Activated naive CD8-positive, alpha-beta T cell treated with anti-CD3 and anti-CD28 coated beads, Interleukin-2, amount 50 U/mL, for 24 hours (primary cell): ENCODE measurements at regions not wholly inside any gene's neighbourhood (a gene's known extent, or its start where the extent isn't known, plus 50 kb on each side); places are given as distances from the start of the nearest gene placed in this dataset.

ENCODE experiments used
- ATAC-seq: fragments of 150-1000 bp; cut with Tn5 transposase; one replicate; pipeline ENCODE4 v1.10.0; 2021
- DNase-seq: peaks from one replicate; pipeline ENCODE4 v3.0.0; 2021
- H3K27ac Mint-ChIP-seq: one replicate; pipeline ENCODE4 v1.8.0; 2021; ENCODE audit warnings: mild to moderate bottlenecking, mixed read lengths
- H3K27me3 Mint-ChIP-seq: one replicate; pipeline ENCODE4 v1.8.0; 2021; ENCODE audit warnings: mixed read lengths
- H3K36me3 Mint-ChIP-seq: one replicate; pipeline ENCODE4 v1.8.0; 2021; ENCODE audit warnings: low read depth, mixed read lengths
- H3K4me1 Mint-ChIP-seq: one replicate; pipeline ENCODE4 v1.8.0; 2021; ENCODE audit warnings: mixed read lengths
- H3K4me3 Mint-ChIP-seq: one replicate; pipeline ENCODE4 v1.8.0; 2021; ENCODE audit warnings: mild to moderate bottlenecking, moderate library complexity, mixed read lengths
- H3K9me3 Mint-ChIP-seq: one replicate; pipeline ENCODE4 v1.8.0; 2021; ENCODE audit warnings: mixed read lengths

- Mint-ChIP-seq H3K4me3 (no peak overlapping the region), H3K36me3 (no peaks in the 10 kb centered on the region), H3K9me3 (no peaks in the 10 kb centered on the region), H3K4me1 (no peaks in the 10 kb centered on the region), H3K27me3 (no peaks in the 10 kb centered on the region), H3K27ac (no peak overlapping the region)
- DNase-seq, result no peak
- no peak for ATAC-seq
Measured at GRCh38 chr2:193796847-193797246, 1602.1 kb upstream of the TMEFF2 start.

- ATAC-seq, result no peak
- no peaks in the 10 kb centered on the region for H3K36me3 Mint-ChIP-seq
Measured at GRCh38 chr2:193793914-193794313, 1599.2 kb upstream of the TMEFF2 start.

GRCh38 chr2:193783681-193784080 lies 1588.9 kb upstream of the TMEFF2 start:
- H3K9me3 Mint-ChIP-seq, result peaks cover 6% of the 10 kb centered on the region
- H3K27ac Mint-ChIP-seq, result no peak overlapping the region
- DNase-seq, result no peak
- no peaks in the 10 kb centered on the region for H3K27me3 Mint-ChIP-seq
- no peak for ATAC-seq
- H3K4me1 Mint-ChIP-seq, result no peaks in the 10 kb centered on the region
- no peaks in the 10 kb centered on the region for H3K36me3 Mint-ChIP-seq
- no peak overlapping the region for H3K4me3 Mint-ChIP-seq

More at GRCh38 chr2:193793914-193794313, 1599.2 kb upstream of the TMEFF2 start:
- H3K4me3 Mint-ChIP-seq, result no peak overlapping the region
- no peaks in the 10 kb centered on the region for H3K27me3 Mint-ChIP-seq
- H3K9me3 Mint-ChIP-seq, result no peaks in the 10 kb centered on the region
- H3K4me1 Mint-ChIP-seq, result no peaks in the 10 kb centered on the region
- no peak for DNase-seq
- H3K27ac Mint-ChIP-seq, result no peak overlapping the region

GRCh38 chr2:193778293-193778692 lies 1583.6 kb upstream of the TMEFF2 start:
- DNase-seq, result no peak
- H3K4me1 Mint-ChIP-seq, result no peaks in the 10 kb centered on the region
- H3K36me3 Mint-ChIP-seq, result no peaks in the 10 kb centered on the region
- no peak overlapping the region for H3K27ac Mint-ChIP-seq
- ATAC-seq, result no peak
- H3K27me3 Mint-ChIP-seq, result no peaks in the 10 kb centered on the region
- H3K4me3 Mint-ChIP-seq, result no peak overlapping the region
- no peaks in the 10 kb centered on the region for H3K9me3 Mint-ChIP-seq

GRCh38 chr2:193776988-193777387 lies 1582.3 kb upstream of the TMEFF2 start:
- Mint-ChIP-seq H3K36me3 (no peaks in the 10 kb centered on the region), H3K4me1 (no peaks in the 10 kb centered on the region), H3K4me3 (no peak overlapping the region), H3K27me3 (no peaks in the 10 kb centered on the region), H3K27ac (no peak overlapping the region), H3K9me3 (no peaks in the 10 kb centered on the region)
- no peak for ATAC-seq
- no peak for DNase-seq

- no peak overlapping the region for H3K4me3 Mint-ChIP-seq
- no peaks in the 10 kb centered on the region for H3K9me3 Mint-ChIP-seq
- H3K27ac Mint-ChIP-seq, result no peak overlapping the region
- no peaks in the 10 kb centered on the region for H3K36me3 Mint-ChIP-seq
- DNase-seq (no peak), ATAC-seq (no peak)
- no peaks in the 10 kb centered on the region for H3K4me1 Mint-ChIP-seq
- no peaks in the 10 kb centered on the region for H3K27me3 Mint-ChIP-seq
Measured at GRCh38 chr2:193774166-193774565, 1579.4 kb upstream of the TMEFF2 start.

- Mint-ChIP-seq H3K27me3 (no peaks in the 10 kb centered on the region), H3K36me3 (no peaks in the 10 kb centered on the region), H3K27ac (no peak overlapping the region), H3K4me1 (no peaks in the 10 kb centered on the region), H3K4me3 (no peak overlapping the region), H3K9me3 (no peaks in the 10 kb centered on the region)
- DNase-seq (no peak), ATAC-seq (no peak)
Measured at GRCh38 chr2:193751299-193751698, 1556.6 kb upstream of the TMEFF2 start.

GRCh38 chr2:193749485-193749884 lies 1554.8 kb upstream of the TMEFF2 start:
- Mint-ChIP-seq H3K9me3 (peaks cover 5% of the 10 kb centered on the region), H3K4me3 (no peak overlapping the region), H3K27ac (no peak overlapping the region), H3K36me3 (no peaks in the 10 kb centered on the region), H3K4me1 (no peaks in the 10 kb centered on the region), H3K27me3 (no peaks in the 10 kb centered on the region)
- ATAC-seq (no peak), DNase-seq (no peak)

GRCh38 chr2:193743089-193743488 lies 1548.4 kb upstream of the TMEFF2 start:
- no peak for ATAC-seq
- DNase-seq, result no peak
- Mint-ChIP-seq H3K4me3 (no peak overlapping the region), H3K4me1 (no peaks in the 10 kb centered on the region), H3K9me3 (peaks cover 5% of the 10 kb centered on the region), H3K27me3 (no peaks in the 10 kb centered on the region), H3K36me3 (no peaks in the 10 kb centered on the region), H3K27ac (no peak overlapping the region)

GRCh38 chr2:193738892-193739291 lies 1544.2 kb upstream of the TMEFF2 start:
- DNase-seq, result no peak
- Mint-ChIP-seq H3K27me3 (no peaks in the 10 kb centered on the region), H3K4me3 (no peak overlapping the region), H3K4me1 (no peaks in the 10 kb centered on the region), H3K27ac (no peak overlapping the region), H3K9me3 (no peaks in the 10 kb centered on the region), H3K36me3 (no peaks in the 10 kb centered on the region)
- ATAC-seq, result no peak

GRCh38 chr2:193712912-193713311 lies 1518.2 kb upstream of the TMEFF2 start:
- H3K36me3 Mint-ChIP-seq, result no peaks in the 10 kb centered on the region
- no peak overlapping the region for H3K4me3 Mint-ChIP-seq
- ATAC-seq, result no peak
- no peak for DNase-seq
- H3K9me3 Mint-ChIP-seq, result peaks cover 14% of the 10 kb centered on the region
- H3K4me1 Mint-ChIP-seq, result no peaks in the 10 kb centered on the region
- H3K27me3 Mint-ChIP-seq, result no peaks in the 10 kb centered on the region
- H3K27ac Mint-ChIP-seq, result no peak overlapping the region

- Mint-ChIP-seq H3K36me3 (no peaks in the 10 kb centered on the region), H3K27me3 (no peaks in the 10 kb centered on the region), H3K4me1 (no peaks in the 10 kb centered on the region), H3K9me3 (peaks cover 4% of the 10 kb centered on the region), H3K27ac (no peak overlapping the region), H3K4me3 (no peak overlapping the region)
- ATAC-seq (no peak), DNase-seq (no peak)
Measured at GRCh38 chr2:193703411-193703810, 1508.7 kb upstream of the TMEFF2 start.

GRCh38 chr2:193701484-193701883 lies 1506.8 kb upstream of the TMEFF2 start:
- Mint-ChIP-seq H3K4me3 (no peak overlapping the region), H3K27me3 (no peaks in the 10 kb centered on the region), H3K36me3 (no peaks in the 10 kb centered on the region), H3K4me1 (no peaks in the 10 kb centered on the region), H3K9me3 (no peaks in the 10 kb centered on the region), H3K27ac (no peak overlapping the region)
- DNase-seq (no peak), ATAC-seq (no peak)

- Mint-ChIP-seq H3K27ac (no peak overlapping the region), H3K27me3 (no peaks in the 10 kb centered on the region), H3K9me3 (no peaks in the 10 kb centered on the region), H3K4me1 (no peaks in the 10 kb centered on the region), H3K4me3 (no peak overlapping the region), H3K36me3 (no peaks in the 10 kb centered on the region)
- ATAC-seq (no peak), DNase-seq (no peak)
Measured at GRCh38 chr2:193695367-193695766, 1500.6 kb upstream of the TMEFF2 start.

GRCh38 chr2:193693758-193694157 lies 1499.0 kb upstream of the TMEFF2 start:
- Mint-ChIP-seq H3K27me3 (no peaks in the 10 kb centered on the region), H3K9me3 (no peaks in the 10 kb centered on the region), H3K36me3 (no peaks in the 10 kb centered on the region), H3K4me1 (no peaks in the 10 kb centered on the region), H3K27ac (no peak overlapping the region), H3K4me3 (no peak overlapping the region)
- no peak for DNase-seq
- no peak for ATAC-seq

GRCh38 chr2:193690572-193690971 lies 1495.8 kb upstream of the TMEFF2 start:
- ATAC-seq (no peak), DNase-seq (no peak)
- Mint-ChIP-seq H3K27ac (no peak overlapping the region), H3K4me3 (no peak overlapping the region), H3K36me3 (no peaks in the 10 kb centered on the region), H3K27me3 (no peaks in the 10 kb centered on the region), H3K4me1 (no peaks in the 10 kb centered on the region), H3K9me3 (no peaks in the 10 kb centered on the region)
